GM19438 (cell line): ENCODE measurements at regions not wholly inside any gene's neighbourhood (a gene's known extent, or its start where the extent isn't known, plus 50 kb on each side); places are given as distances from the start of the nearest gene placed in this dataset.
"Not testable (repeated sequence)": the region's sequence is repeated elsewhere in the genome, so short reads cannot be mapped to it uniquely, and the experiment has no call there.

Experiments
- ATAC-seq: cut with Tn5 transposase; IDR thresholded peaks from one replicate; pipeline ENCODE4 v1.9.1; 2021; ENCODE audit warnings: low read depth; ENCODE audit not compliant: unreplicated experiment

GRCh38 chr21:28336314-28336713 is 656.4 kb downstream of the LTN1 start:
- no peak for ATAC-seq

- ATAC-seq = no peak
Measured at GRCh38 chr21:28334407-28334806, 658.3 kb downstream of the LTN1 start.

GRCh38 chr21:28333578-28334075 is 659.0 kb downstream of the LTN1 start:
- no peak for ATAC-seq

GRCh38 chr21:28332796-28333195 is 659.9 kb downstream of the LTN1 start:
- ATAC-seq = no peak

GRCh38 chr21:28325618-28326017 is 667.1 kb downstream of the LTN1 start:
- no peak for ATAC-seq

- no peak for ATAC-seq
Measured at GRCh38 chr21:28324690-28325089, 668.0 kb downstream of the LTN1 start.

GRCh38 chr21:28317177-28317950 is 675.3 kb downstream of the LTN1 start:
- no peak for ATAC-seq

GRCh38 chr21:28311411-28312190 is 681.1 kb downstream of the LTN1 start:
- ATAC-seq = no peak

- no peak for ATAC-seq
Measured at GRCh38 chr21:28310711-28311110, 682.0 kb downstream of the LTN1 start.

- no peak for ATAC-seq
Measured at GRCh38 chr21:28310171-28310685, 682.4 kb downstream of the LTN1 start.

- no peak for ATAC-seq
Measured at GRCh38 chr21:28309596-28309995, 683.1 kb downstream of the LTN1 start.

- no peak for ATAC-seq
Measured at GRCh38 chr21:28308516-28308915, 684.2 kb downstream of the LTN1 start.

GRCh38 chr21:28299946-28300345 is 692.7 kb downstream of the LTN1 start:
- no peak for ATAC-seq

GRCh38 chr21:28298251-28298672 is 694.4 kb downstream of the LTN1 start:
- ATAC-seq = no peak

GRCh38 chr21:28294051-28294450 is 698.6 kb downstream of the LTN1 start:
- ATAC-seq = no peak

GRCh38 chr21:28283641-28284490 is 708.8 kb downstream of the LTN1 start:
- ATAC-seq = no peak

GRCh38 chr21:28282833-28283232 is 709.8 kb downstream of the LTN1 start:
- ATAC-seq = no peak

- not testable (repeated sequence) for ATAC-seq
Measured at GRCh38 chr21:28281357-28281756, 711.3 kb downstream of the LTN1 start.

- no peak for ATAC-seq
Measured at GRCh38 chr21:28280611-28281010, 712.1 kb downstream of the LTN1 start.

- ATAC-seq = no peak
Measured at GRCh38 chr21:28277324-28277723, 715.4 kb downstream of the LTN1 start.
